ENCODE measurements at regions not wholly inside any gene's neighbourhood (a gene's known extent, or its start where the extent isn't known, plus 50 kb on each side); places are given as distances from the start of the nearest gene placed in this dataset.

DNA sequence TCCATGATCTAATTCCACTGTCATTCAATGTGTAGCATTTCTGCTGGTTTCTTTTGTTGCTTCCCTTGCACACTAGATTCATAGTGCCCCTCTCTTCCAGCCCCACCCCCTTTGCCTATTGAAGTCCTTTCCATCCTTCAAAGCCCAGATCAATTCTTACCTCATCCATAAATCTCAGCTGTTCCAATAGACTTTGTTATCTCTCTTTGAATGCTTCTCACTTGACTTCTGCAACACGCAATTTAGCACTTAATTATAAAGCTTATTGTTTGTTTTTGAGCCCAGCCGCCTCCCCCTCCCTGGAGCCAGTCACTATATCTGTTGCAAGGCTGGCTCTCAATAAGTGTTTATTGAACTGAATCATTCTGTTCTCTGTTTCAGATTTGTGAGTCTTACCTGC, 174.6 kb upstream of the TBL1XR1 start:
- TF ChIP-seq CTCF (IDR thresholded peaks at IDR 0.05) (no peak), POLR2A (IDR thresholded peaks at IDR 0.05) (no peak)

Data from heart left ventricle (tissue), 13 donors.